ENCODE measurements at regions not wholly inside any gene's neighbourhood (a gene's known extent, or its start where the extent isn't known, plus 50 kb on each side); places are given as distances from the start of the nearest gene placed in this dataset.
A peak's percentile ranks its signal among the peaks of the same experiment; 100 is the strongest.

DNA sequence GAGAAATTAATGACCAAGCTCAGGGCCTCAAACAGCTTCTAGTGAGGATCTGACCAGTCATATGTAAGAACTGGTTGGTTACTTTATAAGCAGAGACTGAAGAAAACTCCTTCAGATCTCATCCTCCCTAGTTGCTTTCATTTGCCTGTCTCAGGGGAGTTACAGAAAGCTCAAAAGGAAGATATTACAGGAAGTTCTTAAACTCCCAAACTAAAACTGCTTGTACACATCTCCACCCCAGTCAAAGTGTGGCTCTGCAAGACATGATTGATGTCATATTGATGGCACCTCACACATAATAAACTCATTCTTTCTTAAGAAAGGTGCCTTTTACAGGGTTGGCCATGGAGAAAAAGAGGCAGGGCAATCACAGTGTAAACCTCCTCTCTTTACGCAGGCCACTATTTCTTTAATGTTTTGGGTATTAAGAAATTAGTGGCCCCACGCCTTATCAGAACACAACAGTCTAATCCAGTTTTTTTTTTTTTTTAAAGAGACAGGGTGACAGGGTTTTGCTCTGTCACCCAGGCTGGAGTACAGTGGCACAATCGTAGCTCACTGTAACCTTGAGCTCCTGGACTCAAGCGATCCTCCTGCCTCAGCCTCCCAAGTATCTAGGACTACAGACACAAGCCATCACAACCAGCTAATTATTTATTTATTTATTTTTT, 62.6 kb upstream of the STK17B start (continued):
- 0 out of 2 replicates have a peak, but pooled peaks have one; percentile 1 for TF ChIP-seq ZNF592 (IDR thresholded peaks at IDR 0.05)
- no peak for TF ChIP-seq RBM15 (IDR thresholded peaks at IDR 0.05; ENCODE audit: insufficient read depth, low read length)
- TF ChIP-seq, protein P1, sequence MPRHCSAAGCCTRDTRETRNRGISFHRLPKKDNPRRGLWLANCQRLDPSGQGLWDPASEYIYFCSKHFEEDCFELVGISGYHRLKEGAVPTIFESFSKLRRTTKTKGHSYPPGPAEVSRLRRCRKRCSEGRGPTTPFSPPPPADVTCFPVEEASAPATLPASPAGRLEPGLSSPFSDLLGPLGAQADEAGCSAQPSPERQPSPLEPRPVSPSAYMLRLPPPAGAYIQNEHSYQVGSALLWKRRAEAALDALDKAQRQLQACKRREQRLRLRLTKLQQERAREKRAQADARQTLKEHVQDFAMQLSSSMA (CRISPR knock-in tag; IDR thresholded peaks at IDR 0.05), result no peak
- TF ChIP-seq MEIS2 (IDR thresholded peaks at IDR 0.05; ENCODE audit: partially characterized antibody), result peak; percentile 89
- TF ChIP-seq, protein P2, sequence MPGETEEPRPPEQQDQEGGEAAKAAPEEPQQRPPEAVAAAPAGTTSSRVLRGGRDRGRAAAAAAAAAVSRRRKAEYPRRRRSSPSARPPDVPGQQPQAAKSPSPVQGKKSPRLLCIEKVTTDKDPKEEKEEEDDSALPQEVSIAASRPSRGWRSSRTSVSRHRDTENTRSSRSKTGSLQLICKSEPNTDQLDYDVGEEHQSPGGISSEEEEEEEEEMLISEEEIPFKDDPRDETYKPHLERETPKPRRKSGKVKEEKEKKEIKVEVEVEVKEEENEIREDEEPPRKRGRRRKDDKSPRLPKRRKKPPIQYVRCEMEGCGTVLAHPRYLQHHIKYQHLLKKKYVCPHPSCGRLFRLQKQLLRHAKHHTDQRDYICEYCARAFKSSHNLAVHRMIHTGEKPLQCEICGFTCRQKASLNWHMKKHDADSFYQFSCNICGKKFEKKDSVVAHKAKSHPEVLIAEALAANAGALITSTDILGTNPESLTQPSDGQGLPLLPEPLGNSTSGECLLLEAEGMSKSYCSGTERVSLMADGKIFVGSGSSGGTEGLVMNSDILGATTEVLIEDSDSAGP (CRISPR knock-in tag; IDR thresholded peaks at IDR 0.05), result peak; percentile 69; the same call in 1 of the 2 replicates
- TF ChIP-seq PBX2 (CRISPR knock-in tag; IDR thresholded peaks at IDR 0.05; ENCODE audit: low read depth), result no peak
- TF ChIP-seq PBX2 (tag; conservative IDR thresholded peaks at IDR 0.05; ENCODE audit: low read depth), result peak; percentile 81
- no peak for TF ChIP-seq MBD1 (CRISPR knock-in tag; IDR thresholded peaks at IDR 0.05)
- TF ChIP-seq HNRNPH1 (optimal IDR thresholded peaks at IDR 0.05; ENCODE audit: low read depth, low read length), result no peak
